IMR-90 (cell line): ENCODE measurements at regions not wholly inside any gene's neighbourhood (a gene's known extent, or its start where the extent isn't known, plus 50 kb on each side); places are given as distances from the start of the nearest gene placed in this dataset.

Experiments used
- ATAC-seq: fragments of 200-7000 bp; cut with Tn5 transposase; 2 replicates; pipeline ENCODE4 v1.9.1; 2020; ENCODE audit warnings: low read depth, mild to moderate bottlenecking, moderate library complexity
- BruUV-seq: library from RNA; stranded (reverse); fragments of 400-500 nt; replicated peaks from 2 replicates; lab custom pipeline; 2021; lab: Mats Ljungman, UMichigan
- CTCF ChIA-PET: fragments of 300-600 bp; formaldehyde crosslinking; extraction: SDS; loops from one replicate; lab custom pipeline; 2021; ENCODE audit warnings: antibody characterized with exemption; lab: Yijun Ruan, JAX
- POLR2A ChIA-PET: fragments of 300-600 bp; sonication (Branson Sonifier 250); formaldehyde crosslinking; loops from one replicate; lab custom pipeline; 2022; ENCODE audit warnings: antibody characterized with exemption; ENCODE audit not compliant: unreplicated experiment; lab: Charles Lee
- DNase-seq: peaks from one replicate; pipeline ENCODE4 v3.0.0; 2013
- H2AFZ ChIP-seq: replicated peaks from 2 replicates; pipeline ENCODE3; 2013; ENCODE audit warnings: low read length, mild to moderate bottlenecking; ENCODE audit not compliant: poor library complexity
- H2AK5ac ChIP-seq: 2 replicates; pipeline ENCODE4 v1.6.1; 2013; ENCODE audit warnings: low read depth, low read length, inconsistent platforms
- H2AK9ac ChIP-seq: replicated peaks from 2 replicates; pipeline ENCODE3; 2013; ENCODE audit warnings: mild to moderate bottlenecking, low read depth, low read length, moderate library complexity; ENCODE audit not compliant: poor library complexity
- H2BK120ac ChIP-seq: 2 replicates; pipeline ENCODE4 v1.6.1; 2013; ENCODE audit warnings: low read depth, low read length, inconsistent platforms
- H2BK15ac ChIP-seq: 3 replicates; pipeline ENCODE4 v1.6.1; 2013; ENCODE audit warnings: low read depth, low read length, inconsistent platforms
- H2BK20ac ChIP-seq: 2 replicates; pipeline ENCODE4 v1.6.1; 2013; ENCODE audit warnings: low read depth, mild to moderate bottlenecking, inconsistent platforms, low read length, moderate library complexity
- H2BK5ac ChIP-seq: 2 replicates; pipeline ENCODE4 v1.6.1; 2013; ENCODE audit warnings: mild to moderate bottlenecking, low read depth, low read length, inconsistent platforms; ENCODE audit not compliant: poor library complexity, severe bottlenecking
- H3K14ac ChIP-seq: replicated peaks from 2 replicates; pipeline ENCODE4 v1.6.1; 2013; ENCODE audit warnings: low read depth, low read length, inconsistent platforms
- H3K18ac ChIP-seq: 2 replicates; pipeline ENCODE4 v1.6.1; 2013; ENCODE audit warnings: low read depth, low read length, control low read depth
- H3K23ac ChIP-seq: 2 replicates; pipeline ENCODE4 v1.6.1; 2013; ENCODE audit warnings: low read depth, low read length, inconsistent platforms
- H3K27ac ChIP-seq: 2 replicates; pipeline ENCODE4 v1.5.1; 2013; ENCODE audit warnings: mild to moderate bottlenecking, control low read depth, low read length; ENCODE audit not compliant: insufficient read depth
- H3K27me3 ChIP-seq: 2 replicates; pipeline ENCODE4 v1.6.1; 2013; ENCODE audit warnings: low read length; ENCODE audit not compliant: control insufficient read depth, insufficient read depth
- H3K36me3 ChIP-seq: 2 replicates; pipeline ENCODE4 v1.6.1; 2013; ENCODE audit warnings: low read length, mixed read lengths; ENCODE audit not compliant: control insufficient read depth, insufficient read depth
- H3K4ac ChIP-seq: 2 replicates; pipeline ENCODE4 v1.6.1; 2013; ENCODE audit warnings: low read depth, low read length, inconsistent platforms
- H3K4me1 ChIP-seq: 2 replicates; pipeline ENCODE4 v1.6.1; 2013; ENCODE audit warnings: low read length, mixed read lengths; ENCODE audit not compliant: control insufficient read depth, insufficient read depth
- H3K4me2 ChIP-seq: 2 replicates; pipeline ENCODE4 v1.6.1; 2013; ENCODE audit warnings: low read depth, mild to moderate bottlenecking, control low read depth, low read length, moderate library complexity
- H3K4me3 ChIP-seq: 2 replicates; pipeline ENCODE4 v1.5.1; 2013; ENCODE audit warnings: low read depth, mild to moderate bottlenecking, control low read depth, low read length, moderate library complexity; ENCODE audit not compliant: insufficient read depth
- H3K56ac ChIP-seq: 2 replicates; pipeline ENCODE4 v1.6.1; 2013; ENCODE audit warnings: low read length, inconsistent platforms; ENCODE audit not compliant: insufficient read depth; ENCODE audit errors: extremely low read depth
- H3K79me1 ChIP-seq, 2 experiments: 2 replicates each; pipeline ENCODE4 v1.6.1; 2013; ENCODE audit warnings: low read length in 2 of 2, inconsistent platforms in 1 of 2, low read depth in 1 of 2
- H3K9ac ChIP-seq: 2 replicates; pipeline ENCODE4 v1.6.1; 2013; ENCODE audit warnings: low read depth, low read length, control low read depth
- H3K9me1 ChIP-seq: 2 replicates; pipeline ENCODE4 v1.6.1; 2013; ENCODE audit warnings: low read length, inconsistent platforms; ENCODE audit not compliant: insufficient read depth
- H3K9me3 ChIP-seq: 2 replicates; pipeline ENCODE4 v1.6.1; 2013; ENCODE audit warnings: low read length; ENCODE audit not compliant: control insufficient read depth, insufficient read depth
- H4K20me1 ChIP-seq: 2 replicates; pipeline ENCODE4 v1.6.1; 2013; ENCODE audit warnings: low read length, inconsistent platforms; ENCODE audit not compliant: insufficient read depth
- H4K5ac ChIP-seq: 2 replicates; pipeline ENCODE4 v1.6.1; 2013; ENCODE audit warnings: mild to moderate bottlenecking, low read depth, low read length, control low read depth
- H4K8ac ChIP-seq, 2 experiments: 2 replicates each; pipeline ENCODE4 v1.6.1; 2013; ENCODE audit warnings: low read depth in 2 of 2, low read length in 2 of 2, control low read depth in 1 of 2, inconsistent platforms in 1 of 2
- H4K91ac ChIP-seq: 2 replicates; pipeline ENCODE4 v1.6.1; 2013; ENCODE audit warnings: low read depth, low read length, inconsistent platforms; ENCODE audit not compliant: insufficient read depth
- BHLHE40 ChIP-seq: fragments of 150-350 bp; IDR thresholded peaks from 2 replicates; pipeline ENCODE4 v1.6.1; 2016; ENCODE audit warnings: mild to moderate bottlenecking, low read depth, low read length
- CEBPB ChIP-seq: IDR thresholded peaks from 2 replicates; pipeline ENCODE4 v1.6.1; 2012; ENCODE audit warnings: low read depth, low read length, improper control_type of control experiment
- CTCF ChIP-seq: conservative IDR thresholded peaks from 2 replicates; pipeline ENCODE4 v1.5.1; 2012; ENCODE audit warnings: mild to moderate bottlenecking, low read depth, low read length, improper control_type of control experiment
- ELK1 ChIP-seq: fragments of 150-350 bp; IDR thresholded peaks from 2 replicates; pipeline ENCODE4 v1.6.1; 2016; ENCODE audit warnings: low read depth, mild to moderate bottlenecking, low read length, moderate library complexity, borderline replicate concordance
- FOS ChIP-seq: fragments of 150-350 bp; IDR thresholded peaks from 2 replicates; pipeline ENCODE4 v1.6.1; 2016; ENCODE audit warnings: low read depth, low read length
- MAFK ChIP-seq: IDR thresholded peaks from 2 replicates; pipeline ENCODE4 v1.6.1; 2012; ENCODE audit warnings: low read depth, low read length, improper control_type of control experiment
- NFE2L2 ChIP-seq: fragments of 150-350 bp; IDR thresholded peaks from 2 replicates; pipeline ENCODE4 v1.6.1; 2016; ENCODE audit warnings: low read depth, mild to moderate bottlenecking, low read length
- RAD21 ChIP-seq: IDR thresholded peaks from 2 replicates; pipeline ENCODE4 v1.6.1; 2012; ENCODE audit warnings: low read length, improper control_type of control experiment
- WGBS, 2 experiments: methylation state at CpG; one replicate each; pipeline versions ENCODE4 v1.1.5 to v1.1.7; 2013; ENCODE audit warnings: missing lambda C conversion rate in 2 of 2; ENCODE audit not compliant: insufficient read length in 1 of 2; ENCODE audit errors: extremely low coverage in 2 of 2; 5-methylcytosine and 5-hydroxymethylcytosine counted together
- dilution Hi-C: fragments of 300-500 bp; cut with HindIII; formaldehyde crosslinking; loops from one replicate; pipeline ENCODE4 v1.14.3; 2018; ENCODE audit warnings: low sequenced_read_pairs; ENCODE audit not compliant: unreplicated experiment
- in situ Hi-C: fragments of 300-500 bp; cut with MboI; formaldehyde crosslinking; loops from 3 replicates; pipeline ENCODE4 v1.14.3; 2019; ENCODE audit warnings: low sequenced_read_pairs, inconsistent platforms, mixed read lengths
- intact Hi-C: fragments of 100-400 bp; cut with micrococcal nuclease; formaldehyde crosslinking; loops from 2 replicates; pipeline ENCODE4 v1.10.0; 2022

GRCh38 chr11:71338801-71339395 lies 86.5 kb upstream of the SHANK2 start:
- CTCF ChIA-PET = interaction anchor here (1.0 kb wide), 1 partner anchor 86 kb away, joined by 4 read pairs; no protein-coding TSS in a partner anchor
- peaks cover 6% of the 10 kb centered on the region; the same call in 1 of the 2 replicates for H3K9me1 ChIP-seq

More at GRCh38 chr11:71338801-71339395, 86.5 kb upstream of the SHANK2 start:
- H2AK9ac ChIP-seq = no peak overlapping the region
- peak overlapping the region; percentile 72 for H3K4me2 ChIP-seq
- peaks cover 22% of the 10 kb centered on the region for H3K27me3 ChIP-seq
- TF ChIP-seq MAFK (no peak), ELK1 (no peak), RAD21 (no peak), NFE2L2 (no peak), FOS (peak; percentile 33; the same call in 1 of the 2 replicates), CEBPB (0 out of 2 replicates have a peak, but pooled peaks have one; percentile 14), CTCF (no peak), BHLHE40 (peak; percentile 59; the same call in 1 of the 2 replicates)
- H3K9ac ChIP-seq = peak overlapping the region; percentile 21; the same call in 1 of the 2 replicates
- peak overlapping the region; percentile 78 for H2BK120ac ChIP-seq
- peak overlapping the region; percentile 46 for H2AFZ ChIP-seq
- peaks cover 4% of the 10 kb centered on the region; the same call in 1 of the 2 replicates for H4K20me1 ChIP-seq
- H3K4ac ChIP-seq = peak overlapping the region; percentile 69
- peak overlapping the region; percentile 86 for H3K27ac ChIP-seq
- WGBS, 2 experiments = 8% methylated on average over 6 of the region's 12 CpGs; no CpG with 5 or more reads in 1 of the 2 experiments
- H3K4me3 ChIP-seq = no peak overlapping the region
- H3K56ac ChIP-seq = no peak overlapping the region; the same call in 1 of the 2 replicates
- intact Hi-C loops (loop anchor here (5.0 kb wide), 2 partner anchors 52 to 87 kb away; partner anchors contain the start of gene SHANK2), dilution Hi-C loops (no loop called here), in situ Hi-C loops (no loop called here)
- POLR2A ChIA-PET = no interaction called here
- 0 out of 2 replicates have a peak overlapping the region, but pooled peaks have one; percentile 59 for H3K14ac ChIP-seq
- peak overlapping the region; percentile 72; the same call in 1 of the 2 replicates for H4K91ac ChIP-seq
- peaks cover 30% of the 10 kb centered on the region for H3K4me1 ChIP-seq
- ATAC-seq (peak; percentile 77), DNase-seq (peak; percentile 73)
- no TSS peak for BruUV-seq
- H2BK20ac ChIP-seq = peak overlapping the region; percentile 6; the same call in 1 of the 2 replicates
- no peaks in the 10 kb centered on the region for H3K79me1 ChIP-seq
- peak overlapping the region; percentile 11 to 43; a peak in 2 of 4 replicates for H4K8ac ChIP-seq
- H2BK5ac ChIP-seq = peak overlapping the region; percentile 77
- no peaks in the 10 kb centered on the region for H3K36me3 ChIP-seq
- H2AK5ac ChIP-seq = no peak overlapping the region
- H2BK15ac ChIP-seq = peak overlapping the region; percentile 58; the same call in 1 of the 3 replicates
- H4K5ac ChIP-seq = peak overlapping the region; percentile 77
- peak overlapping the region; percentile 69 for H3K18ac ChIP-seq
- H3K23ac ChIP-seq = no peak overlapping the region
- 0 out of 2 replicates have a peak, but pooled peaks cover 2% of the 10 kb centered on the region for H3K9me3 ChIP-seq
